Stimulated activated CD8-positive, alpha-beta memory T cell treated with anti-CD3 and anti-CD28 coated beads, Interleukin-4, amount 100 ng/mL, for 4 hours (primary cell): ENCODE measurements at regions not wholly inside any gene's neighbourhood (a gene's known extent, or its start where the extent isn't known, plus 50 kb on each side); places are given as distances from the start of the nearest gene placed in this dataset.
"Not testable (repeated sequence)": the region's sequence is repeated elsewhere in the genome, so short reads cannot be mapped to it uniquely, and the experiment has no call there.

ENCODE experiments used
- DNase-seq, 2 donors: peaks; one replicate each; pipeline ENCODE4 v3.0.0-alpha.2; 2020; ENCODE audit warnings: low read depth in 2 of 2, low spot score in 1 of 2

DNA sequence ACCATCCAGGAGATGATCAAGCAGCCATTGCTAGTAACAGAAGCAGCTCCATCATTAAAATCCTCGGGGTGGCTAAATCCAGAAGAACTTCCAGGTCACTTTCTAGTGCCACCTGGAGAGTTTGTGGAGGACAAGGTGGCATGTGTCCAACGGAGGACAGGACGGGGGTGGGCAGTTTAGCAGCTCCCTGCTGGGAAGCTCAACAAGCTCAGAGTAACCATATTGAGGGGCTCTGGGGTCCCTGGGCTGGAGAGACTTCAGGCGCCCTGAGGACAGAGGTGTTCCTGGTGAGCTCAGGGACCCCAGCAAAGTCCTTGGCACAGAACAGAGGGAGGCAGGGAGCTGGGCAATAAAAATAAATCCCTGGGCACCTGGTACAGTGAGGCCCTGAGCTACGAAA lies 140.0 kb upstream of the FHL2 start:
- no peak for DNase-seq

- no peak for DNase-seq
These were observed 139.1 kb upstream of the FHL2 start for GRCh38 chr2:105537920-105538319.

DNA sequence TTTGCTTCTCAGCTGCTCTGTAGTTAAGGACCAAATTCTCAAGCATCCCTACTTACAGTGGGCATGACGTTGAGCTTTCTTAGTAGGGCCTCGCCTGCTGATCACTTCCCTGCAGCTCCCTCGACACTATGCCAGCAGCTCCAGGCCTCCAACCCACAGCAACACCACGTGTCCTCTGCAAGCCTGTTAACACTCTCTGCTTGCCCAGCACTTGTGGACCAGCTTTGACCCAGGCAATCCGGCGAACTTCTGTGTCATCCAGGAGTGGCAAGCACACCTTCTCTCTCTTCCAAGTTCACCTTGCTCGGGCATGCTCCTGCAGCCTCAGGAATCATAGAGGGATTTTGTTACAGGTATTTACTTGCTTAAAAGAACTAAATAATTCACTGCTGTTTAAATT lies 138.6 kb upstream of the FHL2 start:
- DNase-seq, result no peak

- DNase-seq, result no peak
These were observed 137.3 kb upstream of the FHL2 start for GRCh38 chr2:105536175-105536574.

DNA sequence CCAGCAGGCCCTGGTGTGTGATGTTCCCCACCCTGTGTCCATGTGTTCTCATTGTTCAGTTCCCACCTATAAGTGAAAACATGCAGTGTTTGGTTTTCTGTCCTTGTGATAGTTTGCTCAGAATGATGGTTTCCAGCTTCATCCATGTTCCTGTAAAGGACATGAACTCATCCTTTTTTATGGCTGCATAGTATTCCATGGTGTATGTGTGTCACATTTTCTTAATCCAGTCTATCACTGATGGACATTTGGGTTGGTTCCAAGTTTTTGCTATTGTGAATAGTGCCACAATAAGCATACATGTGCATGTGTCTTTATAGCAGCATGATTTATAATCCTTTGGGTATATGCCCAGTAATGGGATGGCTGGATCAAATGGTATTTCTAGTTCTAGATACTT lies 130.4 kb upstream of the FHL2 start:
- DNase-seq, result not testable (repeated sequence)

DNA sequence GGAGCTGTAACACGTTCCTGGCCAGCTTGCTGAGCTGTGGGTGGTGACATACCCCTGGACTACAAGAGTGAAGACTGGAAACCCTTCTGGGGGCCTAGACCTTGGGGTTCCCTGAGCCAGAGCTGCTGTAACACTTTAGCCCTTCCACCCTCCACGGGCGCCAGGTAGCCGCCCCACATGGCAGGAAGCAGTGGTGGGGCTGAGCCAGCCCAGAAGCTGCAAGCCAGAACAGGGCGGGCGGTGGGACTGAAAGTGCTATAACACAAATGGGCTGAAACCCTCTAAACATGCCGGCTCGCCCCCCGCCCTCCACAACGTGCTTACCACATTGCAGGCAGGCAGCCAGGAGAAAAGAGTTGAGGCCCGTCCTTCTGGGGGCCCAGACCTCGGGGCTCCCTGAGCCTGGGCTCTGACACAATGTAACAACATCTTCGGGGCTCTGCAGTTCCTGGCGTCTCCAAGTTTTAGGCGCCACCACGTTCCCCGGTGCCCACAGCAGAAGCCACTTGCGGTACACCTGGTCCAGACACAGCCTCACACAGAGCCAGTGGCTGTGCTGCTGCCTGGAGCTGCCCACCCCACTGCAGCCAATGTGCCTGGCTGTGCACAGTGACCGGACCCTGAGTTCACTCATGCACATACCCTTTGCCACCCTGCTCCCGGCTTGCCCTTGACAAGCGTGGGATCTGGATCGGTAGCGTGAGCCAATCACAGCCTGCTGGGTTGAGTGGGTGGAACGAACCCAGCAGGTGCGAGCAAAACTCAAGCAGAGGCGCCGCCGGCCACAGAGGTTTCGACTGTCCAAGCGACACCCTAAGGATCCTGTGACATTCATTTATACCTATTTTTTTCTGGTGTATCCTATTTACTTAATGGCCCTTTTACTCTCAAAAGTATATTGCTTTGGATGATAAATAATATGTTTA lies 127.4 kb upstream of the FHL2 start:
- no peak for DNase-seq

- DNase-seq, result no peak
These were observed 126.3 kb upstream of the FHL2 start for GRCh38 chr2:105525201-105525600.

DNA sequence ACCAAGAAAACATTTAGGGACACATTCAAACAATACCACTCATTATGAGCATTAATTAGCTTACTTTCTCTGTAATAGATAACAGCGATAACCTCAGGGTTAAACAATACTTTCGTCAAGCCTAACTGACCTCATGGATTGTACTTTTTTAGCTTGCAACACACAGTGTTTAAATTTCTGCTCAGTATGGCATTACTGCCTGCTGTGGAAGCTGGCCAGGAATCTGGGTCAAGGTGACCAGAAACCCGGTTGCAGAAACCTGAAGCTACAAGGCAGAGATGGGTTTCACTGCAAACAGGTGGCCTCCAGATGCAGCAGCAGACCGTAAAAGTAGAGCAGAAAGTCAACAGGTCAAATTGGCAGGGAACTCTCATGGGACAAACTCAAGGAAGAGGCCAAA lies 123.8 kb upstream of the FHL2 start:
- DNase-seq, result no peak

- DNase-seq, result no peak
These were observed 122.8 kb upstream of the FHL2 start for GRCh38 chr2:105521616-105522015.

GRCh38 chr2:105521176-105521575 lies 122.3 kb upstream of the FHL2 start:
- DNase-seq, result no peak

GRCh38 chr2:105519516-105519915 lies 120.7 kb upstream of the FHL2 start:
- DNase-seq, result no peak

GRCh38 chr2:105518897-105519296 lies 120.0 kb upstream of the FHL2 start:
- no peak for DNase-seq

GRCh38 chr2:105517814-105518705 lies 119.2 kb upstream of the FHL2 start:
- no peak for DNase-seq

DNA sequence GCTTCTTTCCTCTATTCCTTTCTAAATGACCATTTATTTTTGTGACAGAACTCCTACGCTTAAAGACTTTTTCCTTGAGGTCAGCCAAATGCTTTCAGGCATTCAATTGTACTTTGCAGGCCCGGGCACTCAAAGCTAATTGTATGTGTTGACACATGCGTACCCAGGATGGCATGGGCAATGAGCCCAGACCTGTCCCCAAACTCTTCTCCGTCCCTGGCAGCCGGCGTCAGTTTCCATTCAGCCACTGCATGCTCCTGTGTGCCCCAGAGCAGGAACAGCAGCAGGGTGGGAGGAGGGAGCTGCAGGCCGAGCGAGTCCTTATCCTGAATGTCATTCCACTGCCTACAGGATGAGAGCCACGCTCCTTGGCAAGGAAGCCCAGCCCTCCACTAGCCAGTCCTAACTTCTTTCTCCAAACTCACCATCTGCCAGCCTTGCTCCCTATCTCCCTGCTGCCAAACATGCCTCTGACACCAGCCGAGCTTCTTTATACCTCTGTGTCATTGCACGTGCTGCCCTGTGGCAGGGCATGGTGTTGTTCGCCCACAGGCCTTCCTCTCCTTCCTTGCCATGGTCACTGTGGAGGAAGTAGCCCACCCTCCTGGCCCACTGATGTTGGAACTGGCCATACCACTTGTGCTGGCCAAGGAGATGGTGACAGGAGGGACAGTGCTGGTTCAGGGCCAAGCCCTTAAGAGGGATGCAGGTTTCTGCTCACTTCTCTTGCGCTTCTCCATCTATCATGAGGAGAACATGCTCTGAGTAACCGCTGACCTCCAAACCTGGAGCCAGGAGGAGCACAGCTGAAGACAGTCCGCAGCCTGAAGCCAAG lies 116.9 kb upstream of the FHL2 start:
- DNase-seq, result no peak

DNA sequence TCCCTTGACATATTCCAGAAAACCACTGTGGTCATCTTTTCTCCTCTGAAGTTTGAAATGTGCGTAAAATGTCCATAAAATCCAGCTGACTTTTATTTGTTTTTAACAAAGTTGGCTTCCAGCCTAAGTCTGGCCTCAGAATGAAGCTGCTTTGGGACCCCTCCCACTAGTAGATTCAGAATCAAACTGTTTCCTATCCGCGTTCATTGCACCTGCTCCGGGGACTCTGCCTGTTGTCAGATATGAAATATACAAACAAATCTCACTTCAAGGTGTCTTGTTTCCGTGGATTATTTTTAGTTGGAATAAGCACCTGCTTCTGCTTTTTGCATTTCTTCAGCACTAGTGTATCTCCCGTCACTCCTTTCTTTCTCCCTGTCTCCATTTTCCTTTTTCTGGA lies 115.7 kb upstream of the FHL2 start:
- no peak for DNase-seq

DNA sequence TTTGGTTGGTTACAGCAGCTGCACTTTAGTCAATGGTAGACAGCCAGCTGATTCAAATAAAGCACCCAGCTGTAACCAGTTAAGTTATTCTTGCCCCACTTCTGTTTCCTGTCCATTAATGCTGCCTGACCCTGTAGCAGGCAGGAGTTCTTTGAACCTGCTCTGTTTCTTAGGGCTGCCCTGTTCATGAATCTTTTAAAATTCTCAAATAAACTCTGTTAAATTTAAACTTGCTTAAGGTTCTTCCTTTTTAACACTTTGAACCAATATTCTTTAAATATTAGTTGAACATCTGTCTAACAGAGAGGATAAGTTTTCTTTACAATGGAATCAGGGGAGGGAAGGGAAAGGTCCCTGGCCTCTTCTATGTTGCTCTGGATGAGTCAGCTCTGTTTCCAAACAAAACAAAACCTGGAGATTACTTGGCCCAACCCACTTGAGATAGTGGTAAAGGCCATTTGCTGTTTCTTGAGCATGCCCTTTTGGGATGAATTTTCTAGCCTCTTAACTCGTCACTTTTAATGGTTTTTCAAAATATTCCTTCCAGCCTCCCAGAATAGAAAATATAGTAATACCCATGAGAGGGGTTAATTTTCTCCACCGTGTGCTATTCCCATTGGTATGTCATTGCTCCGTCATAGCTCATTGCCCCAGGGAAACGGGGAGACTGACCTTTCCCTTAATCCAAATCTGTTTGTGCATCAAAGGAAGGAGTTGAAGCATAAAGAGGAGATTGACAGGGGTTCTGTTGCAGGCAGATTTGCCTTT lies 112.1 kb upstream of the FHL2 start:
- DNase-seq, result no peak

DNA sequence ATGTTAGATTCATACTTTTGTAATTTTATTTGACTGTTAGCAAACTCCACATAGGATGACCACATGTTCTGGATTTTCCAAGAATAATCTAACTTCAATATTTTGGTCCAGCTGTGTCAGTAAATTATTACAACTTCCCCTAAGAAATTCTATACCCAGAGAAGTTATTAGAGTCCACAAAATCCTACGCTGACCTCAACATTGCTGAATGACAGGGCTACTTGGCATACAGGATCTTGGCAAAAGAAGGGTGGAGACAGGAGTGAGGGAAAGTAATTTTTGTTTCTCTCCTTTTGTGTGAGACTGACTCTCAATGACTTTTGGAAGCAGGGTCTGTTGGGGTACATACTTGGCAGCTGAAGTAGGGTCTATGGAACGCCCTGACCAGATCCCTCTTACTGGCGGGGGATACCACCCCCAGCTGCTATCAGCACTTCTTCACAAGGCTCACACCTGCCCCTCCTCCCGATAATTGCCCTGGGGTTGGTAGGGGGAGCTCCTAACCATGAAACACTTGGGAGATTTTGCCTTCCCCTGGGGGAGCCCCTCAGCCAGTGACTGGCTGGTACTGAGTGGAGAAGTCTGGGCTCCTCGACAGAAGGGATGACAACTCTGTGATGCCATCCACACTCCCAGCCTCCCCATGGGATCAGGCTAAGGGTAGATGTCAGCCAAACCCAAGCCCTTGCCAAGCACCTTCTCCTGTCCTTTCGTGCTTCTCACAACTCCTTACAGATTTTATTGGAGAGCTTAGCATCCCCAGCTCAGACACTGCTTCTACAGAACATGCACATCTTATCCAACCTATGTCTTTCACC lies 110.6 kb upstream of the FHL2 start:
- no peak for DNase-seq

GRCh38 chr2:105506860-105507259 lies 108.0 kb upstream of the FHL2 start:
- not testable (repeated sequence) for DNase-seq

GRCh38 chr2:105504459-105504858 lies 105.6 kb upstream of the FHL2 start:
- DNase-seq, result no peak
